ENCODE measurements at regions not wholly inside any gene's neighbourhood (a gene's known extent, or its start where the extent isn't known, plus 50 kb on each side); places are given as distances from the start of the nearest gene placed in this dataset.

GRCh38 chr15:96109820-96110219 lies 220.7 kb upstream of the NR2F2 start:
- no peak for TF ChIP-seq YY1 (IDR thresholded peaks at IDR 0.05; ENCODE audit: insufficient read depth, insufficient read length)
- no peak for TF ChIP-seq ZNF274 (IDR thresholded peaks at IDR 0.05; ENCODE audit: low read depth, low read length)
- TF ChIP-seq SUZ12 (IDR thresholded peaks at IDR 0.05; ENCODE audit: extremely low read depth, insufficient read depth, insufficient read length), result no peak
